T-helper 1 cell treated with Interleukin-12 subunit alpha and Interleukin-12 subunit beta and Interleukin-4 antibody, amounts not matched to agents 30 ng/mL and 1 ng/mL, for 36 hours (primary cell): ENCODE measurements at regions not wholly inside any gene's neighbourhood (a gene's known extent, or its start where the extent isn't known, plus 50 kb on each side); places are given as distances from the start of the nearest gene placed in this dataset.

ENCODE experiments used
- intact Hi-C: fragments of 100-400 bp; cut with micrococcal nuclease; formaldehyde crosslinking; loops from one replicate; pipeline ENCODE4 v1.15.1; 2024

DNA sequence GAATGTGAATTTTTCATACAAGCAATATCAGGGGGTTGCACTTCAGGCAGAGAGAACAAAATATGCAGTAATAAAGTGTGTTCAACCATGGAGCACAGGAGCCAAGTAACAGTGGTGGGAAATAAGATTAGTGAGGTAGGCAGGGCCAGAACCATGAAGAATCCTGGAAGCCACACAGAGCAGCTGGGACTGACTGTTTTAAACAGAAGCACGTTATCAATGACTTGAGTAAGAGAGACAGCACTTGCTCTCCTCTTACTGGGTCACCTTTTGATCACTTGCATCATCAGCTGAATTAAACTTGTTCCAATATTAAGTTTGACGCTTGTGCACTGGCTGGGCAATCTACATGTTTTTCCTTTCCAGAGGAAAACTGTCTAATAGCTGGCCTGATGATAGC is 238.5 kb downstream of the TBX18 start:
- intact Hi-C loops: no loop called here

DNA sequence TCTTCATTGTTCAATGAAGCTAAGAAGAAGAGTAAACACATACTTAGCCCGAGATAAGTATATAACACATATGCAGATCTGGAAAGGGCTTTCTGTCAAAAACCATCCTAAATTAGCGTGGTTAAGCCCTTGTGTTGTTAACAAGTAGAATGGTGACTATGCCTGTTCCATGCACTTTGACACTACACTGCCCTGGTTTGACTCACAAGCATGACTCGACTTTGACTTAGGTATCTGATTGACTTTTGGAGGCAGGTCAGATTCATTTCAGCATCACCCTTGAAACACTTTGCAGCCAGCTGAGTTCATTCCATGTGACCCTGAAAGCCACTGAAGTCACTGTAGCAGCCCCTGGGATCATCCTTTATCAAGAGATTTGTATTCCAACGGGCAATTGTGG is 239.8 kb downstream of the TBX18 start:
- intact Hi-C loops: no loop called here

DNA sequence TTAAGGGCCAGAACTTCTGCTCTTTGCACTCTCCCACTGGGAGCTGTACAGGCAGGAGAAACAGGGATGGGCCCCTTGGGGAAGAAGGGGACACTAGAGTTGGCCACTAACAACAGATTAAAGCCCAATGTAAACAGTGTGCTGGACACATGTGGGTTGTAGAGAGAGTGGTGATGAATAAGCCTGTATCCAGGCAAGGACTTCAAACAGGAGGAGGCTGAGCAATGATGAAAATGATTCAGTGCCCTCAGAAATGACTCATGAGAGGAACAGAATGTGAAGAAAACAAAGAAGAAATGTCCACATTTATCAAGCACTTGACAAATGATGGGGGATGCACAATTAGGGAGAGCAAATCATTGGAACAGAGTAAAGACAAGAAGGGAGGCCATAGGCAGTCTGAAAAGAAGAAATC is 242.3 kb downstream of the TBX18 start:
- intact Hi-C loops: no loop called here

DNA sequence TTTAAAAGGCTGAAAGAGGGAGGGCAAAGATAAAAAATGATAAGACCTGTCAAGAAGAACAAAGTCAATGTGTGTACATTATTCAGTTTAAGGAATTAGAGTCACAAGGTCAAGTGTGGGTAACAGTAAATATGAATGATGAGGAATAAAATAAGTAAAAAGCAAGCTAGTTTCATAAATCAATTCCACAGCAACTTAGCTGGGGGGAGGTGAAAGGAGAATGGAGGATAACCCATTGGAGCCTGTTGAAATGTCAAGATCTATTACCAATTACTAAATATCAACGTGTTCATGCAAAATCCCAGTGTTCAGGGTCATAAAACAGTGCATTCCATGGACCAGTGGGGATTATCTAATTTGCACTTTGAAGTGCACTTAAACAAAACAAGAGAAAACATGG is 242.9 kb downstream of the TBX18 start:
- intact Hi-C loops: no loop called here

DNA sequence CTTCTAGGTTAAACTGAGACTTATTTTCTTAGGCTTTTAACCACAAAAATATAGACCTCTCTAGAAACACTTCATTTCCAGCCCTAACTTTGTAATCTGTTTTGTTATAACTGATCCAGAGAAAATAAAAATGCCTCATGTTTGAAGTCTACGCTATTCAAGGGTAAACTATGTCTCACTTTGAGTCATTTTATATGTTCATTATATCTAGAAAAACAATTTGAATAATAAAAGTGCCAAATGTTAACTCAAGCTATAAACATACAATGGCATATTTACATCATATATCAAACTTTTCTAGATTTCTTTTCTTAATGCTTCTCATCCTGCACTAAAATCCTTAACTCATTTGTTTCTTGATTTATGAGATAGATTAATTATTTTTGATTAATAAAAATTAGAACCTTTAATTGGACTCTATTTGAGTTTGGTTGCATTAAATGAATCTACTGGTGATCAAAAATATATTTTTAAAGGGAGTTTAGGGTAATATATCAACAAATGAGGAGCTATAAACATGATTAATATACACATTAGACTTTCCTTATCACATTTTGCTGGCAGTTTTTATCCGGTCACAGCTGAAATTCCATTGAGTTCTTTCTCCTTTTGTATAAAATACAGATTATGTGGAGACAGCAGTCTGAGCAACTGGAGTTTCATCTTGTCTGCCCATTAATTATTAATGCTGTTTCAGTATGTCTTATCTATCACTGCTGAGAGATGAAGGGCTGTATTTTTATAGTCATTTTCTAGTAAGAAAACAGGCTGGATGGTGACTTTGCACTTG is 246.5 kb downstream of the TBX18 start:
- intact Hi-C loops: no loop called here

DNA sequence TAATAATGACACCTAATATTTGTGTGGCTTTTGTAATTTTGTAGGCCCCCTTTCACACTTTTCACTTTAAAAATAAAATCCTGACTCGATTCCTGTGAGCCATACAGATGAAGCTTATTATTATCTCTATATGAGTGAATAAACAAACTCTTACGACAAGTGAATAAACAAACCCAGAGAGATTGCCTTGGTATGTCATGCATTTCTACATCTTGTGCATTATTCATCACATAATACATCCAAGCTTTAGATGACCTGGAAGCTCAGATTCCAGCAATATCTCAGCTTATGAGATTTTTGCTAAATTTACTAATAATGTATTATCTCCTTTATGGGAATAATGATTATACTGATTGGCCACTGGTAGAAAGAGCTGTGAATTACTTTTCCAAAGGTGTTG is 248.2 kb downstream of the TBX18 start:
- intact Hi-C loops: no loop called here

DNA sequence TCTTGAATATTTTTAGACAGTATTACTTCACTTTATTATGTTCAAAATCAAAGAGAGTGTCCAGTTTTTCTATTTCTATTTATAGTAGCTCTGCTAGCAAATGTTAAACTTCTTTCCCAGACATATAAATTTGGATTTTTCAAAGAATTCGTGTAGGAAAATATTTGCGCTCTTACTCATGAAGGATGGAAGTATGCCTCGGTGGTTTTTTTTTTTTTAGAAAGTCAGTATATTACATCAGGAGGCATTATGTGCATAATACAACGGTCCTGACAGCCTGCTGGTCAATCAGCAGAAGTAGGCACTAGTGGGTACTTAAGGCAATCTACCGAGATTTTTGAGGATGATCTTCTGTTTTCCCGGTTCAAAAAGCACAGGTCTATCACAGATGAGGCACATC is 249.3 kb downstream of the TBX18 start:
- intact Hi-C loops: no loop called here

DNA sequence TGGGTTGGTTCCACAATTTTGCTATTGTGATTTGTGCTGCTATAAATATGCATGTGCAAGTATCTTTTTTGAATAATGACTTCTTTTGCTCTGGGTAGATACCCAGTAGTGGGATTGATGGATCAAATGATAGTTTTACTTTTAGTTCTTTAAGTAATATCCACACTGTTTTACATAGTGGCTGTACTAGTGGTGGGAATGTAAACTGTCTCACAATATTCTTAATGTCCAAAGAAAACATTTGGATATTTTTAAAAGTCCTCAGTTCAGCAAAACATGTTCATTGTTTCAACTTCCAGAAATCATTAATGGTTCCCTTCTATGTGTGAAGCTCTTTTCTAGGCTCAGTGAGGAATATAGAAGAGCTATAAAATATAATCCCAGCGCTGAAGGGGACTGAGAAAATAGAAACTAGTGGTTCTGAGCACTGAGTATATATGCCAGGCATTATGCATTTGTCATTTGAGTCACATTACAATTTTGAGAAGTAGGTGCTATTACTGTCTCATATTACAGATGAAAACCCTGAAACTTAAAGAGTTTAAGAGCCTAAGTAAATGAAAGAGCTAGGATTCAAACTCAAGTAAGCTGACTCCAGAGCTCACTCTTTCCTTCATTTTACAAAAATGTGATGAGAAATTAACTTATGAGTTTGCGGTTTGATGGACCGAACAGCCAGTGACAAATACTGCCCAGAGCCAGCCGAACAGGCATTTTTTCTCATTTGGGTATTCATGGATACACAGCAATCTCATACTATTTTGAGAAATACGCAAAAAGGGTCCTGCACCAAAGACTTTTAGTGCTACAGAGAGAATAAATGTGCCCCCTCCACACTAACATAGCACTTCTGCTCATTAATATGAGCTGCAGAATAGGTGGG is 250.1 kb downstream of the TBX18 start:
- intact Hi-C loops: no loop called here

DNA sequence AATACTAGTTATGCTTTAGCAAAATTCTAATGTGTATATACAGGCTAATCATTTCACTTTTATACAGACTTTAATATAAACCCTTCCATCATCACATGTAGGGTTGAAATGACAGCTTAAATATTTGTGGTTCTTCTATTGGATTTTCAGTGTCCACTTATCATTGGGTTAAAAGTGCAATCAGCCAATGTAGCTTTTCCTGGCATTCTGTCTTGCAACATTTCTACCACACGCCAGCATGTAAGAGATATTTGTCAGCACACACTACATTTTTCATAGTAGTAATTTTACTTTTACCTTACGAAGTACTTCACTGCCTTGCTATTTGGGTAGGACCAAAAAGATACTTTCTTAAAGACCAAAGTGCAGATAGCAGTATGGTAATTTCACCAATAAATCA is 252.0 kb downstream of the TBX18 start:
- intact Hi-C loops: no loop called here

DNA sequence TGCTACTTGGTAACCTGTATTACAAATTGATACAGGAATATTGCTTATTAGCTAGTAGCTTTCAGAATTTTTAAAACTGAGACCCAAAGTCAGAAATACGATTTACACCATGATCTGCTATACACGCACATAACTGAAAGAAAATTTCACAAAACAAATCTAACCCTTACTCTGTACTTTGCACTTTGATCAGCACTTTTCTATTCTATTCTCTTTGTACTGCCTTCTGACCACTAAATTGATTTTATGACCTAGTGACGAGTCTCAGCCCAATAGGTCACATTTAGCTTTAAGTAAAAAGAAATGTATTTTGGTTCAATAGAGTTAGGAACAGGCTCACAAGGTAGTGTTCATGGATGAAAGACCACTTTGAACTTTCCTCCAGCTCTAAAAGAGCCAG is 252.5 kb downstream of the TBX18 start:
- intact Hi-C loops: no loop called here

DNA sequence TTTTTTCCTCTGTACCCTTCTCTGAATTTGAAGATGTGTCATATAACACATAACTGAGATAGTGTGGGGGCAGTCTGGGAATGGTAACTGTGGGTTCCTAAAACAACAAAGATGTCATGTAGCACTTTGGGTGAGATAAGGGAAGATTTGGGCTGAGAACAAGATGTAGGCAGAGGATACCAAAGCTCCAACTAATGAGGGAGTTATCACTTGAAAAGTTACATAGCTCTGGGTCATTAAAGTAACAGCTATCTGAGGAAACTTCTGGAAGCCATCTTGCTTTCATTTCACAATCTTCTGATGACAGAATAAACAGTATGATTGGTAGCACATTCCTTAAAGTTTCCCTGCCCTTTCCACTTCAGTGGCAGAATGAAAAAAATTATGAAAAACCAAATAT is 255.4 kb downstream of the TBX18 start:
- intact Hi-C loops: no loop called here

DNA sequence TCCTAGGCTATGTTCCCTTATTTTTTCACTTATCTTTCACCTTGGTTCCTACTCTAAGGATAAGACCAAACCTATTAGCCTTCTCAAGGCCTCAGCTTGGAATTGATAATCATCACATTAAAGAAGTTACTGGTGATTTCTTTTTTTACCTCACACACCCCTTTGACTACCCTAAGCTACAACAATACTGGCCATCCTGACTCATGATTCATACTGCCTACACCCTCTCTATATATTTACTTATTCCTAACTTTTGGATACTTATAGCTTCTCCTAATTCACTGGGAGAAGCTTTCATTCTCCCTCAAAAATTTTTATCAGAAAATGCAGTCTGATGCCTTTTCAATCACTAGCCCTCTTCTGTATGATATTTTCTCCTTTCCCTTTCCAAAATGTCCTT is 256.1 kb downstream of the TBX18 start:
- intact Hi-C loops: no loop called here

DNA sequence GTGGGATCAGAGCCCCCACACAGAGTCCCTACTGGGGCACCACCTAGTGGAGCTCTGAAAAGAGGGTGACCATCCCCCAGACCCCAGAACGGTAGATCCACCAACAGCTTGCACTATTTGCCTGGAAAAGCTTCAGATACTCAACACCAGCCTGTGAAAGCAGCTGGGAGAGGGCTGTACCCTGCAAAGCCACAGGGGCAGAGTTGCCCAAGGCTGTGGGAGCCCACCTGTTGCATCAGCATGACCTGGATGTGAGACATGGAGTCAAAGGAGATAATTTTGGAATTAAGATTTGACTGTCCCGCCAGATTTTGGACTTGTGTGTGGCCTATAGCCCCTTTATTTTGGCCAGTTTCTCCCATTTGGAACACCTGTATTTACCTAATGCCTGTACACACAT is 260.4 kb downstream of the TBX18 start:
- intact Hi-C loops: no loop called here

DNA sequence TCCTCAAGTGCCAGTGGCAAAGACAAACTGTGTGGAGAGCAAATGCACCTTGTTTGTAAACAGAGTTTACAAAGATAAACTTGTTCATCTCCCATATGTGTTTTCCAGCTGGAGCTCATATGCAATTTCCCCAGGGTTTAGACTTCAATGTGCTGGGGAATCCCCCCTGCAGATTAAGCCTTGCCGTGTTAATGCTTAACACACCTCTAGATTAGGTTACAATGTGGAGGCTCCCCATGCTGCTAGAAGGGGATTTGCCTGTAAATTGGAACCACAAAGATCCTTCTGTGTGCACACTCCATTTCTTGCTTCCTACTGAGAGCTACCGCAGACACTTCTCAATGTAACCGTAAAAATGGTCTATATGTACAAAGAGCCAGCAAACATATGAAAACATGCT is 263.1 kb downstream of the TBX18 start:
- intact Hi-C loops: no loop called here

DNA sequence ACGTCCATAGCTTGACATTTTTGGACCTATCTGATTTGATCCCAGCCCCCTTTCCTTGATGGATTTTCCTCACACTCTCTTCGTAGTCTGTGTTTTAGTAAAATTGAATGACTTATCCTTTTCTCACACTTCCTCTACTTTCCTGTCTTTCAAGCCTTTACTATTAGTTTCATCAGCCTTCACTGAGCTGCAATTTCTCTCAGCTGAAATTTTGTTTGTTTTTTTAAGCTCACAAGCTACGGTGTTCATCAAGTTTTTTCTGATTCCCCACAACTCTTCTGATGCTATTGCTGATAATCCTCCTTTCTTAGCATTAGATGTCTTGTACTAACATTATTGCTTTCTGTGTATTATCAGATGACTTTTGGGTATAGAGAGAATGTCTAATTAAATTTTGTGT is 263.7 kb downstream of the TBX18 start:
- intact Hi-C loops: no loop called here

DNA sequence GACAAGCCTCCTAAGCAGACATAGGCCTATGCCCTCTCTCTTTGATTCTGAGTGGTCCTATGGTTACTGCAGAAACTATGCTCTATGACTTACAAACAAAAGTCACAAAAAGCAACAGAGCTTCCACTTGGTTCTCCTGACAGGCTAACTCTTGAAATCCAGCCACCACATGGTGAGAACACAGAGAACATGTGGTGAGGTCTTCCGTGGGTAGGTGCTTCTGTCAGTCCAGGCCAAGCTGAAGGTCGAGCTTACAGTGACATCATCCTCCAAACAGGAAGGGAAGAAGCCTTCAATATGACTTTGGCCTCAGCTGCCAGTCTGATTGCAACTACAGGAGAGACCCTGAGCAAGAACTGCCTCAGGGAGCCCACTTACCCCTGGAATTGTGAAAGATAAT is 265.5 kb downstream of the TBX18 start:
- intact Hi-C loops: no loop called here

DNA sequence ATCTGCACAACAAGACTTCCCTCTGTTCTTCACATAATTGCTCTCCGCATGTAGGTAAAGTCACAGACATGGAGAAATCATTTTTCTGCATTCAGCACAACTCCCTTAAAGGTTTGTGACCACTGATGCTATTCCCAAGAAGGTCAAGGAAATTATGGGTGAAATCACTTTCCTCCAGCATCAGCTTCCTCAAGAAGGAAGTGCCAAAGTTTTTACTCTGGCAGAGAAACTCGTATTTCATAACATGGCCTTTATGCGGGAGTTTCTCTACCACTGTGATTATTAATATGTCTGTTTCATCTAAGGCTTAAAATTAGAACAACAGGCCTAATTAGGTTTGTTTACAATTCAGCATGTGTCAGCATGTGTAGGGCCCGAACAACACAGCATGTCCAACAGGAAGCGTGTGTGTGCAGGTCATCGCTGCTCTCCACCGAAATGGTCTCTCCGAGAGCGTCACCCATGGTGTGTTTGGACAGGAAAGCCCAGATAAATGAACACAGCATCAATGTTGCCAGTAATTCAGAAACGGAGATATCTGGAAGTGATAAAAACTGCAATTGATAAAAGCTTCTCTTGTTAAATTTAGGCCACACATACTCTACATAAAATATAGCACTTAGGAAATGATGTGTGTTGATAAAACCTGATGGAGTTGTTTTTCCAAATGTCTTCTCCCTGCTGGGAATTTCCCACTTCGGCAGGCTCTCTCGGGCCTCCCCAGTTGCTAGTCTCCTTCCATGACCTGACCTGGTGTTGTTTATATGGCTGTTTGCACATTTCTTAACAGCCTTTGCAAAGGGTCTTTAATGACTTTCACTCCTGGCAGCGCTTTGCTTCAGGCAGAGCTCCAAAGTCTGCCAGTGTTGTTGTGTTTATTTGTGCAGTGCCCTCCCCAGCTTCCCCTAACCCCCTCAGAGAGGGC is 265.1 kb upstream of the CEP162 start:
- intact Hi-C loops: no loop called here

DNA sequence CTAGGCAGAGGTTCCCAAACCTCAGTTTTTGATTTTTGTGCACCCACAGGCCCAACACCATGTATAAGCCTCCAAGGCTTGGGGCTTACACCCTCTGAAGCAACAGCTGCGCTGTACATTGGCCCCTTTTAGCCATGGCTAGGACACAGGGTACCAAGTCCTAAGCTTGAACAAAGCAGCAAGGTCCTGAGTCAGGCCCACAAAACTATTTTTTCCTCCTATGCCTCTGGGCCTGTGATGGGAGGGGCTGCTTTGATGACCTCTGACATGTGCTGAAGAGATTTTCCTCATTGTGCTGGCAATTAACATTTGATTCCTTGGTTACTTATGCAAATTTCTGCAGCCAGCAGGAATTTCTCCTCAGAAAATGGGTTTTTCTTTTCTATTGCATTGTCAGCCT is 262.2 kb upstream of the CEP162 start:
- intact Hi-C loops: no loop called here

DNA sequence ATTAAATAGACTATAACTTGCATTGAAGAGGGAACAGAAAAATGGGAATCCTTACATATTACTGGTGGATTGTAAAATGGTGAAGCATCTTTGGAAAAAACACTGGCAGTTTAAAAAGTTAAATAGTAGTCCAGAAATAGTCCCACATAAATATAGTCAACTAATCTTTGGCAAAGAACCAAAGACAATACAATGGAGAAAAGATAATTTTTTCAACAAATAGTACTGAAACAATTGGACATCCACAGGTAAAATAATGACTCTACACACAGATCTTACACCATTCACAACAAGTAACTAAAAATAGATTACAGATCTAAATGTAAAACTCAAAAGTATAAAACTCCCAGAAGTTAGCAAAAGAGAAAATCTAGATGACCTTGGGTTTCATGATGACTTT is 259.1 kb upstream of the CEP162 start:
- intact Hi-C loops: no loop called here

DNA sequence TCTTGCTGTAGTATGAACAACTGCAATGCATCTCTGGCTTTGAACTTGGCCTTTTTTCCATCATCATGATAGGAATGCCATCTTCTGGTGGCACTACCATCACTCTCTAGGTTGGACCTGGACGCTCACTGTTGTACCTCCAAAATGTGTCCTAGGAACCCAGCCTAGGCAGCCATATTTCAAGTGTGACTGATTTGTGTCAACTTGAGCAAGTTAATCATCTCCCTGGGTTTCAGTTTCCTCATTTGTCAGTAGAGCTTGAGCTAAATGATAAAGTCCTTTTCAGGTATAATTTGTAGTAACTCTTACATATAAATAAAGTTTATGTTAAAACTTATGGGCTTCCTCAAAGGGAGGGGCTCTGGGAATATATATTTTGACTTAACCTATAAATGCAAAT is 241.7 kb upstream of the CEP162 start:
- intact Hi-C loops: no loop called here

DNA sequence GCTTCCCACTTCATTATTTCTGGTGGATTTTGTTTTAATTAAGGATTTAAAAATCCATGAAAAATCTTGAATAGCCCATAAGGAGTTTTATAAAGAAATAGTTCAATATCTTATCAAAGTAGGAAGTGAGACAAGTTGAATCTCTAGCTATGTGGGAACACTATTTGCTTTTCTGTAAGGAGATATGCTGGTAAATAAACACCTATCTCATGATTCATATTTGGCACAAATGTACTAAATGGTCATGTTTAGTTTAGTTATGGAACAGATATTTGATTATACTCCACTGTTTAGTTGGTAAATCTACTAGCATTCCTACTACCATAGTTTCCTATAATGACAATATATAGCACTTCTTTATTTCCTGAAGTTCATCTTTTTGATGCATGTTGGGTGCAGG is 239.9 kb upstream of the CEP162 start:
- intact Hi-C loops: no loop called here

DNA sequence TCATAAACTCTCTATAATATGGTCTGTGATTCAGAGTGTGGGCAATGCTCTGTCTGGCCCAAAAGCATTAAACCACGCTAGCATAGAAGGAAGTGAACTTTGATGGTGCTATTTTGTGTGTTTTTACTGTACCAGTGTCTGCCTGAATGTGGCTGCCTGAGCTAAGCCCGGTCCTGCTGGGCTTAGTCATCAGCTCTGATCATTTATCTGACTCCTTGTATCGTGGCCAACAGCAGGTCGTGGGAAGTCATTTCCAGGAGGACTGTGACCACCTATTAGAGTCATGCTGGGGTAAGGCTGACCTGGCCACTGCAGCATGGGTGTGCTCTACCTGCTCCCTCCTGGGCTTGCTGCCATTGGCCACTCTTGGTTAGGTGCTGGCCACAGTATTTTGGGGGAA is 239.1 kb upstream of the CEP162 start:
- intact Hi-C loops: no loop called here
